ENCODE measurements at regions not wholly inside any gene's neighbourhood (a gene's known extent, or its start where the extent isn't known, plus 50 kb on each side); places are given as distances from the start of the nearest gene placed in this dataset.

- Histone ChIP-seq H3K4me3 (ENCODE audit: low read depth, low read length) (no peak overlapping the region), H3K79me2 (ENCODE audit: control insufficient read depth, insufficient read depth, low read length, unreplicated experiment) (no peaks in the 10 kb centered on the region), H3K4me1 (ENCODE audit: control insufficient read depth, insufficient read depth, low read length, unreplicated experiment) (peaks cover 24% of the 10 kb centered on the region), H3K36me3 (ENCODE audit: insufficient read depth, low read length) (no peaks in the 10 kb centered on the region), H2AFZ (ENCODE audit: low read length, unreplicated experiment) (no peak overlapping the region), H3K27me3 (ENCODE audit: insufficient read depth, low read length) (no peaks in the 10 kb centered on the region), H3K27ac (ENCODE audit: low read depth, low read length) (no peak overlapping the region)
Observed at GRCh38 chr2:64828261-64828660, 160.9 kb upstream of the SLC1A4 start.

DNA sequence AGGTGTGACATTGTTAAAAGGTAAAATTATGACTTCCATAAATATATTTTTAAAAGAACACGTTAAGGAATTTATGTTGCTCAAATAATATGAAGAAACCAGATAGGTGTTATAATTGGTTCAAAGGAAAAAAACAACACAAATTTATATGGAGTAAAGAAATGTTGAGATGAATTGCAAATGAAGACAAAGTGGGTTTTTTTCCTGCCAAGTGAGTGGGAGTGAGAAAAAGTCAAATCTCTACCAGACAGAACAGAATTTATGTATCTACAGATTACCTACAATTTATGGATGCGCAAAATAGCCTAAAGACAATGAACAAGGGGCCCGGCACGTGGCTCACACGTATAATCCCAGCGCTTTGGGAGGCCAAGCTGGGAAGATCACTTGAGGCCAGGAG, 159.7 kb upstream of the SLC1A4 start:
- H3K27me3 ChIP-seq (ENCODE audit: insufficient read depth, low read length), result no peaks in the 10 kb centered on the region
- no peak overlapping the region for H3K4me3 ChIP-seq (ENCODE audit: low read depth, low read length)
- no peaks in the 10 kb centered on the region for H3K36me3 ChIP-seq (ENCODE audit: insufficient read depth, low read length)
- no peak overlapping the region for H3K27ac ChIP-seq (ENCODE audit: low read depth, low read length)
- peaks cover 24% of the 10 kb centered on the region for H3K4me1 ChIP-seq (ENCODE audit: control insufficient read depth, insufficient read depth, low read length, unreplicated experiment)
- no peaks in the 10 kb centered on the region for H3K79me2 ChIP-seq (ENCODE audit: control insufficient read depth, insufficient read depth, low read length, unreplicated experiment)
- no peak overlapping the region for H2AFZ ChIP-seq (ENCODE audit: low read length, unreplicated experiment)

DNA sequence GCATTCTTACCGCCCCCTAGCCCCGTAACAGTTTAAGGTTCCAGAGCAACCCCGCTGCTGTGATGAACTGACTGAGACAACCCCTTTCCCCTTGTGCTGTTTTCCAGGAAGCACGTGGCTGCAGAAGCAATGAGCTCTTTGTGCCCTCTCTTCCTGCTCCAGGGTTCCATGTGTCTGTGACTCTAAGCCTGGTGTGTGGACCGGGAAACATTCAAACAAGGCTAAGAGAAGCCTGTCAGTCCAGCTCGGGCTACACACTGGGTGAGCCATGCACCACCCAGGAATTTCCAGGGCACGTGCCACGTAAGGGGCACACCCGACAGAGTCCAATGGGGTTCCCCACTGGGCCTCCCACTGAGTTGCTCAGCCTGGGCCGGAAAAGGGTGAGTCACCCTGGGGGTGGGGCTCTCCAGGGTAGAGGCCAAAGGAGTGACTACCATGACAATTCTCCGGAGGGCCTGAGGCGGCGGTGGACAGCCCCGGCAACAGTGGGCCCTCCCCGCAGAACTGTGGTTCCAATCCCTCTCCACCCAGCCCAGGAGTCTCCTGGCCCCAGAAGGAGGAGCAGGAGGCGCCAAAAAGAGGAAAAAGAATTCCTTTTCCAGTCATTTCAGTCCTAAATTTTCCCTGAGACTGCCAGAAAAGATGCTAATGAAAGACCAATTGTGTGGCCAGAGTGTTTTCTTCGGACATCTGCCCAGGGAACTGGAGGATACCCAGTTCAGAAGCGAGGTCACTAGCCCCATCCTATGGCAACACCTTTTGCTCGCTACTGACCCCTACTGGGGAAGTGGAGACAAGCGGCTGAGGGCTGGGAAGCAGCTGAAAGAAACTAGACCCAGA, 157.8 kb upstream of the SLC1A4 start:
- Histone ChIP-seq H3K36me3 (ENCODE audit: insufficient read depth, low read length) (no peaks in the 10 kb centered on the region), H3K79me2 (ENCODE audit: control insufficient read depth, insufficient read depth, low read length, unreplicated experiment) (no peaks in the 10 kb centered on the region), H3K27me3 (ENCODE audit: insufficient read depth, low read length) (no peaks in the 10 kb centered on the region), H3K27ac (ENCODE audit: low read depth, low read length) (peak overlapping the region; percentile 95), H2AFZ (ENCODE audit: low read length, unreplicated experiment) (peak overlapping the region; percentile 74), H3K4me3 (ENCODE audit: low read depth, low read length) (peak overlapping the region; percentile 44), H3K4me1 (ENCODE audit: control insufficient read depth, insufficient read depth, low read length, unreplicated experiment) (peaks cover 19% of the 10 kb centered on the region)

- Histone ChIP-seq H3K27me3 (ENCODE audit: insufficient read depth, low read length) (no peaks in the 10 kb centered on the region), H3K4me3 (ENCODE audit: low read depth, low read length) (no peak overlapping the region), H2AFZ (ENCODE audit: low read length, unreplicated experiment) (peak overlapping the region; percentile 35), H3K4me1 (ENCODE audit: control insufficient read depth, insufficient read depth, low read length, unreplicated experiment) (peaks cover 22% of the 10 kb centered on the region), H3K36me3 (ENCODE audit: insufficient read depth, low read length) (no peaks in the 10 kb centered on the region), H3K27ac (ENCODE audit: low read depth, low read length) (peak overlapping the region; percentile 95), H3K79me2 (ENCODE audit: control insufficient read depth, insufficient read depth, low read length, unreplicated experiment) (no peaks in the 10 kb centered on the region)
Observed at GRCh38 chr2:64831977-64832328, 157.2 kb upstream of the SLC1A4 start.

DNA sequence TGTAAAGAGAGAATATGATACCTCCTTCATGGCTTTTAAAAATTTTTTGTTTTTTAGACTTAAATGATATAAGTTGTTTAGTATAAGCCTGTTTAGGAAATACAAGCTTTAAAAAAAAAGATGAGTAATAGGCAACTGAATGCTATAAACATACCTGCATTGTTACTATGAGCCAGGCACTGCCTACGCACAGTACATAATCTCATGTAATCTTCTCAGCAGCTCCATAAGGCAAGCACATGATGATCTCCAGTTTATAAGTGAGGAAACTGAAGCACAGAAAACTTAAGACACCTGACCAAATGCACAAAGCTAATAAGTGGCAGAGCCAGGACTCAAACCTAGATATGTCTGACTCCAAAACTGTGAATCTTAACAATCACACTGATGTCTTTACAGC, 156.3 kb upstream of the SLC1A4 start:
- H3K4me3 ChIP-seq (ENCODE audit: low read depth, low read length), result no peak overlapping the region

DNA sequence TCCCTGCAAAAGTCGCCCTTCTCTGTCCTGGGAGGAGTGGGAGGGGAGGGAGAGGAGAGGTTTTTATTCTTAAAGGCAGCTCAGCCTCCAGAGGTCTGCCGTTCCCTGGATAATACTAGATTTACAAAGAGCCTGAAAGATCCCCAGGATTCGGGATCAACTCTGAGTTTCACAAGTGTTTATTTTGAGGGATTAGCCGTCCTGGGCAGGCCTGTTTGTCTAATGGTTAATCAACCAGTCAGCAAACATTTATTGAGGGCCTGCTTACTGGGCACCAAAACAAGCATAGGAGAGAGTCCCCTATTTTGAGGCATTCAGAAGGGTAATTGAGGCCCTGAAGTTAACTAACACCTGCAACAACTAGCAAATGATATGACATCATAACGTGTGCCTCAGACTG, 152.6 kb upstream of the SLC1A4 start:
- Histone ChIP-seq H3K36me3 (ENCODE audit: insufficient read depth, low read length) (no peaks in the 10 kb centered on the region), H3K27ac (ENCODE audit: low read depth, low read length) (peak overlapping the region; percentile 74), H3K27me3 (ENCODE audit: insufficient read depth, low read length) (no peaks in the 10 kb centered on the region), H3K79me2 (ENCODE audit: control insufficient read depth, insufficient read depth, low read length, unreplicated experiment) (no peaks in the 10 kb centered on the region), H3K4me1 (ENCODE audit: control insufficient read depth, insufficient read depth, low read length, unreplicated experiment) (peaks cover 56% of the 10 kb centered on the region), H2AFZ (ENCODE audit: low read length, unreplicated experiment) (no peak overlapping the region), H3K4me3 (ENCODE audit: low read depth, low read length) (no peak overlapping the region)

More for the DNA sequence above, 156.3 kb upstream of the SLC1A4 start:
- Histone ChIP-seq H3K27me3 (ENCODE audit: insufficient read depth, low read length) (no peaks in the 10 kb centered on the region), H3K36me3 (ENCODE audit: insufficient read depth, low read length) (no peaks in the 10 kb centered on the region), H3K27ac (ENCODE audit: low read depth, low read length) (no peak overlapping the region), H3K79me2 (ENCODE audit: control insufficient read depth, insufficient read depth, low read length, unreplicated experiment) (no peaks in the 10 kb centered on the region), H2AFZ (ENCODE audit: low read length, unreplicated experiment) (no peak overlapping the region), H3K4me1 (ENCODE audit: control insufficient read depth, insufficient read depth, low read length, unreplicated experiment) (peaks cover 32% of the 10 kb centered on the region)

DNA sequence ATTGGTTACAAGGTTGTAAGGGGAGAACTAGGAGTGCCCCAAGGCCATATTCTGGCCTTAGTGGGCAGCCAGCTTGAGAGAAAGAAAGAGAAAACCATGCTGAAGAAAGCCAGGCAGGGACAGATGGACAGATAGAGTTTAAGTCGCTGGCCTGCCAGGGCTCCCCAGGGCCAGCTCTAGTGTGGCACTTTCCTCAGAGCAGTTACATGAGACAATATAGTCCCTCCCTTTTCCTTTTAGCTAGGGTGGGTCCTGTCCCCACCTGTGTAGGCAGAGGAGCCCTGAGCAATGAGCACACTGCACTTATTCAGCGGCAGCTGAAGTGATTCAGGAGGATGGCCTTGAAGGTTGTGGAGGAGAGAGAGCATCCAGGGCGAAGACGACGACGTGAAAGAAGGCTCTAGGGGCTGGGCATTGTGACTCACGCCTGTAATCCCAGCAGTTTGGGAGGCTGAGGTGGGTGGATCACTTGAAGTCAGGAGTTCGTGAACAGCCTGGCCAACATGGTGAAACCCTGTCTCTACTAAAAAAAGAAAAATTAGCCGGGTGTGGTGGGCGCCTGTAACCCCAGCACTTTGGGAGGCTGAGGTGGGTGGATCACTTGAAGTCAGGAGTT, 152.0 kb upstream of the SLC1A4 start:
- Histone ChIP-seq H2AFZ (ENCODE audit: low read length, unreplicated experiment) (peak overlapping the region; percentile 24), H3K27me3 (ENCODE audit: insufficient read depth, low read length) (no peaks in the 10 kb centered on the region), H3K4me1 (ENCODE audit: control insufficient read depth, insufficient read depth, low read length, unreplicated experiment) (peaks cover 52% of the 10 kb centered on the region), H3K4me3 (ENCODE audit: low read depth, low read length) (no peak overlapping the region), H3K36me3 (ENCODE audit: insufficient read depth, low read length) (no peaks in the 10 kb centered on the region), H3K27ac (ENCODE audit: low read depth, low read length) (peak overlapping the region; percentile 74), H3K79me2 (ENCODE audit: control insufficient read depth, insufficient read depth, low read length, unreplicated experiment) (no peaks in the 10 kb centered on the region)

DNA sequence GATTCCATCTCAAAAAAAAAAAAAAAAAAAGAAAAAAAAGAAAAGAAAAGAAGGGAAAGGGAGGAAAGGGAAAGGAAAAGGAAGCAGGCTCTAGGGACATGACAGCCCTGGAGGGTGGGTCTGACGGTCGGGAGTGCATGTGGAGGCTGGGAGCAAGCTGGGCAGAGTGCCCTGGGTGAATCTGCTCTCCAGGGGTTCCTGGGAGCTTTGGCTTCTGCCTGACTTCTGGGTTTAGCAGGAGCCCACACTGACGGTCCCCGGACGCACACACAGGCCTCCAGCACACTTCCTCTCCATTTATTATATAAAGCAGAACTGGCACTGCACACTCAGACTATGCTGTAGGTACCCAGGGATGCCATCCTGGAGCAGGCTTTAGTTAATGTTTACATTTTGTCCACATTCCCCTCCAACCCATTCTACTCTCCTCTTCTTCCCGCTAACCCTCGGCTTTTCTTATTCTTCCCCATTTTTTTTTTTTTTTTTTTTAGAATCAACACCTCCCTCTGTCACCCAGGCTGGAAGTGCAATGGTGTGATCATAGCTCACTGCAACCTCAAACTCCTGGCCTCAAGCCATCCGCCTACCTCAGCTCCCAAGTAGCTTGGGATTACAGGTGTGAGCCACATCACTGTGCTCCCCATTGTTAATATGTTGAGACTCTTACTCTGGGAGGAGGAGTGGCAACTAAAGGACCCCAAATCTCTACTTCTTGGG, 151.1 kb upstream of the SLC1A4 start:
- H2AFZ ChIP-seq (ENCODE audit: low read length, unreplicated experiment), result no peak overlapping the region
- peaks cover 46% of the 10 kb centered on the region for H3K4me1 ChIP-seq (ENCODE audit: control insufficient read depth, insufficient read depth, low read length, unreplicated experiment)
- H3K36me3 ChIP-seq (ENCODE audit: insufficient read depth, low read length), result no peaks in the 10 kb centered on the region
- H3K79me2 ChIP-seq (ENCODE audit: control insufficient read depth, insufficient read depth, low read length, unreplicated experiment), result no peaks in the 10 kb centered on the region
- peak overlapping the region; percentile 74 for H3K27ac ChIP-seq (ENCODE audit: low read depth, low read length)
- H3K4me3 ChIP-seq (ENCODE audit: low read depth, low read length), result no peak overlapping the region; the same call in 1 of the 2 replicates
- no peaks in the 10 kb centered on the region for H3K27me3 ChIP-seq (ENCODE audit: insufficient read depth, low read length)

DNA sequence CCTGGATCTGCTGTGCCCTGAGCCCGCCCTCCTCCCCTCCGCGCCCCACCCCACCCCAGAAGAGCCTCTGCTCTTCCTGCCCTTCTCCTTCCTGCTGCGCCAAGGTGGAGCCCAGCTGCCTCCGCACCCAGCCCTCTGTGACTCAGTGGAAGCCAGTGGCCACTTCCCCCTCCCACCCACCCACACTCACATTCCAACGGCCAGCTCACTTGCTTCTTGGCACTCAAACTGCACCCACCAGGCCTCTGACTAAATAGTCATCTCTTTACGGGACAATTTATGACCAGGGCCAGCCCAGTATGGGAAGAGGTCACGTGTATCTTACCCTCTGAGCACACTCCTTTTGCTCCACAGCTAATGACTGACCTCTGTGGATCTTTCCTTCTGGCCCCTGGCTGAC, 150.4 kb upstream of the SLC1A4 start:
- Histone ChIP-seq H3K4me1 (ENCODE audit: control insufficient read depth, insufficient read depth, low read length, unreplicated experiment) (peaks cover 45% of the 10 kb centered on the region), H3K79me2 (ENCODE audit: control insufficient read depth, insufficient read depth, low read length, unreplicated experiment) (no peaks in the 10 kb centered on the region), H3K4me3 (ENCODE audit: low read depth, low read length) (no peak overlapping the region), H3K36me3 (ENCODE audit: insufficient read depth, low read length) (no peaks in the 10 kb centered on the region), H3K27ac (ENCODE audit: low read depth, low read length) (peak overlapping the region; percentile 74), H3K27me3 (ENCODE audit: insufficient read depth, low read length) (no peaks in the 10 kb centered on the region), H2AFZ (ENCODE audit: low read length, unreplicated experiment) (no peak overlapping the region)

DNA sequence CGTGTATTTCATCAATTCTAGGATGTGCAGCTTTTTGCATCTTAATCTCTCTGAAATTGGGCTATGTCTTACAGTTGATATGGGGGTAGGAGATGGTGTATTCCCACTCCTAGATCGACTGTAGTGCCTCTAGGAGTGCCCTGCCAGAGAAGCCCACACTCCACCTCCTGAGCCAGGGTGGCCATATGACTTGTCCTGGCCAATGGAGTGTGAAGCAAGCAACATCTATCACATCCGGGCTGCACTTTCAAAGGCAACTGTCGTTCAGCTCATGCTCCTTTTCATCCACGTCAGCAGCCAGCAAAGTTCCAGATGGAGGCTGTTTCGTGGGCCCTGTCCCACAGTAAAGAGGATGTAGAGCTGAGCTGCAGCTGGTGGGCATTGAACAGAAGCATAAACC, 149.4 kb upstream of the SLC1A4 start:
- H3K27ac ChIP-seq (ENCODE audit: low read depth, low read length), result peak overlapping the region; percentile 61
- no peaks in the 10 kb centered on the region for H3K79me2 ChIP-seq (ENCODE audit: control insufficient read depth, insufficient read depth, low read length, unreplicated experiment)
- peak overlapping the region; percentile 80 for H2AFZ ChIP-seq (ENCODE audit: low read length, unreplicated experiment)
- H3K4me1 ChIP-seq (ENCODE audit: control insufficient read depth, insufficient read depth, low read length, unreplicated experiment), result peaks cover 45% of the 10 kb centered on the region
- H3K27me3 ChIP-seq (ENCODE audit: insufficient read depth, low read length), result no peaks in the 10 kb centered on the region
- H3K4me3 ChIP-seq (ENCODE audit: low read depth, low read length), result no peak overlapping the region
- no peaks in the 10 kb centered on the region for H3K36me3 ChIP-seq (ENCODE audit: insufficient read depth, low read length)

Data from ACC112 (cell line).